IPS-20b (cell line): ENCODE measurements at regions not wholly inside any gene's neighbourhood (a gene's known extent, or its start where the extent isn't known, plus 50 kb on each side); places are given as distances from the start of the nearest gene placed in this dataset.
"Not testable (repeated sequence)": the region's sequence is repeated elsewhere in the genome, so short reads cannot be mapped to it uniquely, and the experiment has no call there.

Experiments
- H3K27ac ChIP-seq: one replicate; pipeline ENCODE4 v1.5.1; 2013; ENCODE audit warnings: low read length
- H3K27me3 ChIP-seq: 2 replicates; pipeline ENCODE4 v1.6.1; 2013; ENCODE audit warnings: mild to moderate bottlenecking, low read length, inconsistent platforms; ENCODE audit not compliant: insufficient read depth
- H3K36me3 ChIP-seq: 2 replicates; pipeline ENCODE4 v1.6.1; 2013; ENCODE audit warnings: low read depth, mild to moderate bottlenecking, inconsistent platforms, low read length, moderate library complexity; ENCODE audit not compliant: insufficient read depth
- H3K4me1 ChIP-seq: 2 replicates; pipeline ENCODE4 v1.6.1; 2013; ENCODE audit warnings: mild to moderate bottlenecking, control low read depth, inconsistent platforms, low read length, moderate library complexity; ENCODE audit not compliant: insufficient read depth
- H3K4me3 ChIP-seq: 2 replicates; pipeline ENCODE4 v1.5.1; 2013; ENCODE audit warnings: mild to moderate bottlenecking, low read length, inconsistent platforms
- H3K9ac ChIP-seq: 2 replicates; pipeline ENCODE4 v1.6.1; 2013; ENCODE audit warnings: low read depth, mild to moderate bottlenecking, inconsistent platforms, low read length, moderate library complexity
- H3K9me3 ChIP-seq: 2 replicates; pipeline ENCODE4 v1.6.1; 2013; ENCODE audit warnings: mild to moderate bottlenecking, low read depth, low read length, inconsistent platforms; ENCODE audit not compliant: insufficient read depth

- Histone ChIP-seq H3K27ac (no peak overlapping the region), H3K36me3 (no peaks in the 10 kb centered on the region), H3K27me3 (no peaks in the 10 kb centered on the region), H3K4me1 (no peaks in the 10 kb centered on the region; the same call in 1 of the 2 replicates), H3K9ac (no peak overlapping the region), H3K9me3 (no peaks in the 10 kb centered on the region), H3K4me3 (no peak overlapping the region)
Observed at GRCh38 chr4:66955784-66956183, 589.5 kb downstream of the CENPC start.

GRCh38 chr4:66949419-66949818, 595.9 kb downstream of the CENPC start:
- Histone ChIP-seq H3K9ac (no peak overlapping the region; the same call in 1 of the 2 replicates), H3K27ac (no peak overlapping the region), H3K36me3 (no peaks in the 10 kb centered on the region), H3K4me1 (peaks cover 6% of the 10 kb centered on the region; the same call in 1 of the 2 replicates), H3K4me3 (no peak overlapping the region), H3K27me3 (no peaks in the 10 kb centered on the region), H3K9me3 (no peaks in the 10 kb centered on the region)

- no peak overlapping the region for H3K4me3 ChIP-seq
- H3K9me3 ChIP-seq, result no peaks in the 10 kb centered on the region
- no peak overlapping the region for H3K9ac ChIP-seq
Observed at GRCh38 chr4:66946761-66947160, 598.5 kb downstream of the CENPC start.

GRCh38 chr4:66943112-66943511, 602.2 kb downstream of the CENPC start:
- Histone ChIP-seq H3K9me3 (no peaks in the 10 kb centered on the region), H3K27me3 (no peaks in the 10 kb centered on the region), H3K4me1 (no peaks in the 10 kb centered on the region), H3K4me3 (no peak overlapping the region), H3K9ac (no peak overlapping the region), H3K36me3 (no peaks in the 10 kb centered on the region), H3K27ac (no peak overlapping the region)

More at GRCh38 chr4:66946761-66947160, 598.5 kb downstream of the CENPC start:
- no peaks in the 10 kb centered on the region for H3K27me3 ChIP-seq
- H3K4me1 ChIP-seq, result peaks cover 6% of the 10 kb centered on the region; the same call in 1 of the 2 replicates
- no peak overlapping the region for H3K27ac ChIP-seq
- no peaks in the 10 kb centered on the region for H3K36me3 ChIP-seq

- H3K36me3 ChIP-seq, H3K4me1 ChIP-seq, H3K9ac ChIP-seq, H3K9me3 ChIP-seq, H3K27ac ChIP-seq, H3K27me3 ChIP-seq, H3K4me3 ChIP-seq: not testable (repeated sequence)
Observed at GRCh38 chr4:66931981-66932380, 613.3 kb downstream of the CENPC start.

- Histone ChIP-seq H3K36me3 (no peaks in the 10 kb centered on the region), H3K27me3 (no peaks in the 10 kb centered on the region), H3K4me1 (no peaks in the 10 kb centered on the region), H3K9me3 (no peaks in the 10 kb centered on the region), H3K27ac (no peak overlapping the region), H3K4me3 (no peak overlapping the region), H3K9ac (no peak overlapping the region)
Observed at GRCh38 chr4:66930206-66930605, 615.1 kb downstream of the CENPC start.

- H3K4me1 ChIP-seq, result no peaks in the 10 kb centered on the region
- H3K9ac ChIP-seq, result no peak overlapping the region
- H3K9me3 ChIP-seq, result no peaks in the 10 kb centered on the region
- no peak overlapping the region for H3K4me3 ChIP-seq
- H3K27ac ChIP-seq, result no peak overlapping the region
- H3K36me3 ChIP-seq, result no peaks in the 10 kb centered on the region
- H3K27me3 ChIP-seq, result no peaks in the 10 kb centered on the region
Observed at GRCh38 chr4:66929748-66930147, 615.6 kb downstream of the CENPC start.

GRCh38 chr4:66928881-66929280, 616.4 kb downstream of the CENPC start:
- not testable (repeated sequence) for H3K4me3 ChIP-seq, H3K9ac ChIP-seq, H3K36me3 ChIP-seq, H3K9me3 ChIP-seq, H3K4me1 ChIP-seq, H3K27ac ChIP-seq, H3K27me3 ChIP-seq

GRCh38 chr4:66927937-66928336, 617.4 kb downstream of the CENPC start:
- no peak overlapping the region for H3K4me3 ChIP-seq
- H3K36me3 ChIP-seq, result no peaks in the 10 kb centered on the region
- H3K27me3 ChIP-seq, result no peaks in the 10 kb centered on the region
- no peaks in the 10 kb centered on the region for H3K4me1 ChIP-seq
- H3K9me3 ChIP-seq, result no peaks in the 10 kb centered on the region
- no peak overlapping the region for H3K9ac ChIP-seq
- H3K27ac ChIP-seq, result no peak overlapping the region

GRCh38 chr4:66926687-66927086, 618.6 kb downstream of the CENPC start:
- H3K4me1 ChIP-seq, result no peaks in the 10 kb centered on the region
- H3K9me3 ChIP-seq, result no peaks in the 10 kb centered on the region
- no peak overlapping the region for H3K27ac ChIP-seq
- no peak overlapping the region for H3K9ac ChIP-seq
- no peaks in the 10 kb centered on the region for H3K36me3 ChIP-seq
- H3K27me3 ChIP-seq, result no peaks in the 10 kb centered on the region
- no peak overlapping the region for H3K4me3 ChIP-seq

GRCh38 chr4:66923081-66923865, 622.0 kb downstream of the CENPC start:
- no peak overlapping the region for H3K27ac ChIP-seq
- H3K27me3 ChIP-seq, result no peaks in the 10 kb centered on the region
- no peak overlapping the region for H3K9ac ChIP-seq
- H3K4me3 ChIP-seq, result no peak overlapping the region
- H3K9me3 ChIP-seq, result no peaks in the 10 kb centered on the region
- no peaks in the 10 kb centered on the region for H3K36me3 ChIP-seq
- no peaks in the 10 kb centered on the region for H3K4me1 ChIP-seq

GRCh38 chr4:66921433-66921832, 623.9 kb downstream of the CENPC start:
- Histone ChIP-seq H3K27me3 (no peaks in the 10 kb centered on the region), H3K4me3 (no peak overlapping the region), H3K27ac (no peak overlapping the region), H3K36me3 (no peaks in the 10 kb centered on the region), H3K9ac (no peak overlapping the region), H3K4me1 (no peaks in the 10 kb centered on the region), H3K9me3 (no peaks in the 10 kb centered on the region)
